ENCODE measurements at regions not wholly inside any gene's neighbourhood (a gene's known extent, or its start where the extent isn't known, plus 50 kb on each side); places are given as distances from the start of the nearest gene placed in this dataset.

DNA sequence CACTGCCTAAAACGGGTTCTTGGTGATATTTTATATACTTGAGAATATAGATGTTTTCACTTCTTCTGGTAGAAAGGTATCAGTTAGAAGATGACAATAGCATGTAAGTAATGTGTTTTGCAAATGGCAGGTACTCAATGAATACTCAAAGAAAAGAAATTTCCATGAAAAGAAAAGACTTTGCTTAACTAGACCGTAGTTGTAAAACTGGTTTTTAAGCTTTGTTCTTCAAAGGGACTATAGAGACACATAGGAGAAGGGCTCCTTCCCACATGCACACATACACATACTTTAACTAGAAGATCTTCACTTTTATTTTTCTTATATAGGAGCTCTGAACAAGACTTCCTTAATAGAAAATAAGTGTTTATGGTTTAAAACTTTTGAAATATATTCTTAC lies 215.3 kb upstream of the RND3 start:
- DNase-seq (ENCODE audit: low spot score) (no peak), ATAC-seq (ENCODE audit: low FRiP score) (no peak)
- TF ChIP-seq, protein P1, sequence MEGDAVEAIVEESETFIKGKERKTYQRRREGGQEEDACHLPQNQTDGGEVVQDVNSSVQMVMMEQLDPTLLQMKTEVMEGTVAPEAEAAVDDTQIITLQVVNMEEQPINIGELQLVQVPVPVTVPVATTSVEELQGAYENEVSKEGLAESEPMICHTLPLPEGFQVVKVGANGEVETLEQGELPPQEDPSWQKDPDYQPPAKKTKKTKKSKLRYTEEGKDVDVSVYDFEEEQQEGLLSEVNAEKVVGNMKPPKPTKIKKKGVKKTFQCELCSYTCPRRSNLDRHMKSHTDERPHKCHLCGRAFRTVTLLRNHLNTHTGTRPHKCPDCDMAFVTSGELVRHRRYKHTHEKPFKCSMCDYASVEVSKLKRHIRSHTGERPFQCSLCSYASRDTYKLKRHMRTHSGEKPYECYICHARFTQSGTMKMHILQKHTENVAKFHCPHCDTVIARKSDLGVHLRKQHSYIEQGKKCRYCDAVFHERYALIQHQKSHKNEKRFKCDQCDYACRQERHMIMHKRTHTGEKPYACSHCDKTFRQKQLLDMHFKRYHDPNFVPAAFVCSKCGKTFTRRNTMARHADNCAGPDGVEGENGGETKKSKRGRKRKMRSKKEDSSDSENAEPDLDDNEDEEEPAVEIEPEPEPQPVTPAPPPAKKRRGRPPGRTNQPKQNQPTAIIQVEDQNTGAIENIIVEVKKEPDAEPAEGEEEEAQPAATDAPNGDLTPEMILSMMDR (IDR thresholded peaks at IDR 0.05), result no peak

DNA sequence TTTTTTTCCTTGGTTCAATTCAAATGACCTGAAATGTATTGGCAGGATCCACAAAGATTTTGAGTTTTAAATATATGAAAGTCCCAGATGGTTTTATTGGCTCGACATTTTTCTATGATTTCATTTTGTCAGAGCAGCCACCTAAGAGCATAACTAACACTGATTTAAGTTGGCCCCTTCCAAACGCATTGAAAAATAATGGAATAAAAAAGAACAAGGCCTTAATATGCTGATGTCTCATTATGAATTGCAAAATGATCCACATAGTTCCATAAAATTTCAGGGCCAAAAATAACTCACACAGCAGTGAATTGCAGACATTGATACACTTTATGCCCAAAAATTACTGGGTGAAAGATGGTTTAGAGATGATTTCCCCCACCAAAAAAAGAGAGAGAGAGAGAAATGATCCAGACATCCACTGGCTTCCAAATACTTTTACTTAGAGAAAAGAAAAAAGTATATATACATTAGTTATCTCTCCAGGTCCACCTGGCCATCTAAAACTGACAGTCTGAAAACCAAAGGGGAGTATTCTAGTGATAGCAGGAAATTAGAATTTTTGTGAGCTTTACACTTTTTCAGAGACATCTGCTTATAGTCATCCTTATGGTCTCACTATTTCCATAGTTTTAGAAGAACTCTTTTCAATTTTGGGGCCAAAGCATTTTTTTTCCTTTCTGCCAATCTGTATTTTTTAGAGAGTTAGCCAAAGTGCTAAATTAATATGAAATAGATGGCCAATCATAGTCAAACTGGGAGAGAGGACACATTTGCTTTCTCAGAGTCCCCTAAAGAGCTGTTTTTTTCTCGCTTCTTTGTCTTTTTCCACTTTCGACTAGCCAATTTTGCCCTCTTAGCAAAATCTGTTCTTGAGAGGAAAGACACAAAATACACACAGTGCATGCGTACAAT lies 213.5 kb upstream of the RND3 start:
- ATAC-seq (ENCODE audit: low FRiP score), result no peak
- TF ChIP-seq, protein P1 (IDR thresholded peaks at IDR 0.05), result no peak

DNA sequence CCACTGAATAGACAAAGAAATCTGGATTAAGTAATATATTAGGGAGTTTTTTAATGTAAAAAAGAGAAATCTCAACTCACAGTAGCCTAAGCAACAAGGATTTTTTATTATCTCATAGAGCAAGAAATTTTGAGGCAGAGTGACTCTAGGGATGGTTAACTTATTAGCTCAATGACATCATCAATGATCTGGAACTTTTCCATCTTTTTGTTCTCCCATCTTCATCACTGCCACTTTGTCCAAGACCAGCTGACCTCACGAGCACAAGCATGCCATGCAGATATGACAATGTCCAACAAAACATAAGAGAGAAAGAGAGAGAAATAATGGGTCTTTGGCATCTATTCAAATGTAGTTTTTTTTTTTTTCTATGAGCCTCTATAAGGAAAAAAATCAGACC lies 211.8 kb upstream of the RND3 start:
- DNase-seq (ENCODE audit: low spot score) (no peak), ATAC-seq (ENCODE audit: low FRiP score) (no peak)
- TF ChIP-seq, protein P1 (IDR thresholded peaks at IDR 0.05), result no peak

More for the DNA sequence above, 213.5 kb upstream of the RND3 start:
- no peak for DNase-seq (ENCODE audit: low spot score)

DNA sequence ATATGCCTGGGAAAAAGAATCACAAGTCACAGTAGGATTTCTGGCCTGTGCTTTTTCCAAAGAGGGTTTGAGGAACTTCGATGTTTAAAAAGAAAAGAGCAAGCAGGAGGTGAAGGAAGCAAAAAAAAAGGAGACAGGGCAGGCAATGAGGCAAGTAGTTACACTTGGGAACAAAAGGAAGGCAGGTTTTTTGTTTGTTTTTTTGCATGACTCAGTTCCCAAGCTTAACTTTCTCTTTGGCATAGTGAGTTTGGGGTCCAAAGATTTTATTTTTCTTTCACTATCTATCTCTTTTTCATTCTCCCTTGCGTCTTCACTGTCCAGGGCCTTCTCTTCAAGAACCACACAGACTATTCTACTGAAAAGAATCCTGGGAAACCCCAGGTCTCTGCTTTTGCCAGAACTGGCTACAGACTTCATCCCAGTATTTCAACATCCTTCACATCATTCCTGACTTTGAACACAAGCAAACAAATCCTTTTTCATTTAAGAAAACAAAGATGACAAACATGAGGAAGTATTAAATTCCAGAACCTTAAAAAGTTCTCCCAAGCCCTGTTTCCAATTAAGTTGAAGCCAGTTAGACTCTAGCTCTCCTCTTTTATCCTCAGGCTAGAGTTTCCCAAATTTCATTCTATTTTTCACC lies 210.7 kb upstream of the RND3 start:
- TF ChIP-seq, protein P1 (IDR thresholded peaks at IDR 0.05), result no peak
- DNase-seq (ENCODE audit: low spot score), result no peak
- ATAC-seq (ENCODE audit: low FRiP score), result no peak

DNA sequence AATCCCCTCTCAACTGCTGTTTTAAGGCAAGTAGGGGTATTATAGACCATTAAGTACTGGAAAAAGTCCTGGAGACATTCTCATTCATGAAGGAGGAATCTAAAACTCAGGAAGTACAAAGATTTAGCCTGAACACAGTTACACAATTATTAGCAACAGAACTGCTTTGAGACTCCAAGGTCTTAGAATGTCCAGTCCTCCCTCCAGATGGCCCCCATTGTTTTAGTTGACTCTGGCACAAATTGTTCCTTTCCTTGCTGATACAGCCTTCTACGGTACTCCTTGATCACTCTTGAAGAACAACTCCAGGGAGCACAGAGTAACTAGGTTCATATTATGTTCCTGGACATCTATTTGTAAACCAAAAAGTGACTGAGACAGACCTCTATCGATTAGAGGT lies 210.1 kb upstream of the RND3 start:
- DNase-seq (ENCODE audit: low spot score), result no peak
- no peak for ATAC-seq (ENCODE audit: low FRiP score)
- TF ChIP-seq, protein P1 (IDR thresholded peaks at IDR 0.05), result no peak

DNA sequence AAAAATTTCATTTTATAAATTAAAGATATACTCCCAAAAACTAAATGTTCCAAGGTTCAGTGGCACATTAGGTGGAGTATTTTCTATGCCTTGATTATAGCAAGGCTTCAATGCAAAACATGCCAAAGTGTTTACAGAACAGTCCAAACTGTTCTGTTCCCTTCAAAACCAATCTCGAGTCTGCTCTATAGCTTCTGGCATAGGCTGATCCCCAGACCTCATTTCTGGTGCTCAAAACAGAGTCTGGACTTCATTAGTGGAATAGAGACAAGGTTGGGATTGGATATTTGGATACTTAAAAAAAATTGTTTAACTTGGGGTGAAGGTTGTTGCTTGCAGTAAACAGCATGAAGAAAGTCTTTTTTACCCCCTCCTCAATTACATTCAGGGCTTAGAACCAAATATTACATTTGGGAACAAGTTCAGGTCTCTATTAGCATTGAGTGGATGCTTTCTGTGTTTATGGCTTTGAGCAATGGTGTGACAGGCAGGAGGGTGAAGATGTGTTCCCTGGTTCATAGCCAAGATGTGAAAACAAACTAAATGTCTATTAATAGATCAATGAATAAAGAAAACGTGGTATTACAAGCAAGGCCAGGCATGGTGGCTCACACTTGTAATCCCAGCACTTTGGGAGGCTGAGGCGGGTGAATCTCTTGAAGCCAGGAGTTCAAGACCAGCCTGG lies 208.1 kb upstream of the RND3 start:
- no peak for ATAC-seq (ENCODE audit: low FRiP score)
- TF ChIP-seq, protein P1 (IDR thresholded peaks at IDR 0.05), result no peak
- DNase-seq (ENCODE audit: low spot score), result no peak

Data from omental fat pad (tissue), 3 donors.